Stimulated activated CD8-positive, alpha-beta memory T cell treated with anti-CD3 and anti-CD28 coated beads, Interleukin-15, amount 100 ng/mL, for 4 hours (primary cell): ENCODE measurements at regions not wholly inside any gene's neighbourhood (a gene's known extent, or its start where the extent isn't known, plus 50 kb on each side); places are given as distances from the start of the nearest gene placed in this dataset.

ENCODE experiments used
- DNase-seq, 2 donors: peaks; one replicate each; pipeline ENCODE4 v3.0.0-alpha.2; 2020; ENCODE audit warnings: low read depth in 2 of 2

DNA sequence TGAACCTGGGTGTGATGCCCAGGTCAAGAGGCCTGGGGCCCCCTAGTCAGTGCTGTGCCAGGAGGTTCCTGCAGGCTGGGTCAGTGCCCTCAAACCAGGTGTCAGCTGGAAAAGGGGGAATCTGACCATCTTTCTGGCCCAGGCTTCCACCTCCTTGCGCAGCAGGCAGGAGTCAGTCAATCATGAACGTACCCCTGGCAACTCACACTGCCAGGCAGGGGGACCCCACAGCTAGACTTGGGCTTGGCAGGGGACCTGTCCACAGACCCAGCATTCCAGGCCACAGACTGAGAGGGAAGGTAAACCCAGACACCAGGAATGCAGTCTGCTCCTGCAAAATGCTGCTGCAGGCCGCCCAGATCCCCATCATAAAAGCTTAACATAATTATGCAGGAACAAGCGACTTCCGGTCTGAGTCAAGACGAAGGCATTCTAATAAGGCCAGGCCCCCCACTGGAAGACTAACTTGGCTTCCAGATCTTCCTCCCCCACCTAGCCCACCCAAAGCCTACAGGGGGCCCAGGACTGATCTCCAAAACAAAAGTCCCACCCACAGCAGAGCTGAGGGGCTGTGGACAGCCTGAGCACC lies 156.3 kb downstream of the BCOR start:
- no peak for DNase-seq

DNA sequence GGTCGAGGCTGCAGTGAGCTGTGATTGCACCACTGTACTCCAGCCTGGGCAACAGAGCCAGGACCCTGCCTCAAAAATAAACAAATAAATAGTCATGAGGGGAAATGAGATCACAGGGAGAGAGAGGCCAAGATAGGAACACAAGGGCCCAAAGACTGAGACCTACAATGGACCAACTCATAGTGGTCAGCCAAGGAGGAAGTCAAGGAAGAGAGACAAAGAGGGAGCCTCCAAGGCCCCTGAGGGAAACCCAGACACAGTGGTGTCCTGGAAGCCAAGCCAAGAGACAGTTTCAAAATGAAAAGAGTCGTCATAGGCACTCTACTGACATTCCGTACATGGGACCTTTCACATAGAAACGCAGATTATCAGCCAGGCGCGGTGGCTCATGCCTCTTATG lies 153.3 kb downstream of the BCOR start:
- no peak for DNase-seq

DNA sequence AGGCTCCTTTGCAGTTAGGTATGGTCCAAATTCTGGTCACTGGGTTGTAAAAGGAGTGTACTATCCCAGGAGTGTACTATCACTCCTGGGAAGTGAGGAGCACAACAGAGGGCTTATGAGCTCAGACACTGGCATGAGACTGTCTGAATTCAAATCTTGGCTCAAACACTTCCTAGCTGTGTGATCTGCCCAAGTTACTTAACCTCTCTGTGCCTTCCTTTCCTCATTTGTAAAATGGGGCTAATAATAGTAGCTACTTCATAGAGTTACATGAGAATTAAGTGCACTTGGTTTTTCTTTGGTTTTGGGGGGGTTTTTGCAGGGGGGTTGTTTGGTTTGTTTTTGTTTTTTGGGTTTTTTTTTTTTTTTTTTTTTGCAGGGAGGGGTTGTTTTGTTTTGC lies 152.0 kb downstream of the BCOR start:
- no peak for DNase-seq

DNA sequence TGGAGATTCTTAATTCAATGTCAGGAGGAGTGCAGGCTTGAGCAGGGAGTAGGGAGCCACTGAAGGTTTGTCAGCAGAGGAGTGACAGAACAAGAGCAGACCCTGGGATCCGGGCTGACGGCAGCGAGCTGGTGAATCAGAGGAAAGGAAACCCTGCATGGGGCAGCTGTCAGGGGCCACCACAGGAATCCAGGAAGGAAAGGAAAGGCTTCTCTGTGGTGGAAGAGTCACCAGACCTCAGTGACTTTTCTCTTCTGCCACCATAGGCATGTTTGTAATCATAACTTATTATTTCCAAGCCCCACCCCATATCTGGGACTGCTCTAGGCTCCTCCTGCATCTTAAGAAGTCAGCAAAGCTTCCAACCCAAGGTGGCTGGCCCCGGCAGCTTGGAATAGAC lies 150.9 kb downstream of the BCOR start:
- DNase-seq, result no peak

DNA sequence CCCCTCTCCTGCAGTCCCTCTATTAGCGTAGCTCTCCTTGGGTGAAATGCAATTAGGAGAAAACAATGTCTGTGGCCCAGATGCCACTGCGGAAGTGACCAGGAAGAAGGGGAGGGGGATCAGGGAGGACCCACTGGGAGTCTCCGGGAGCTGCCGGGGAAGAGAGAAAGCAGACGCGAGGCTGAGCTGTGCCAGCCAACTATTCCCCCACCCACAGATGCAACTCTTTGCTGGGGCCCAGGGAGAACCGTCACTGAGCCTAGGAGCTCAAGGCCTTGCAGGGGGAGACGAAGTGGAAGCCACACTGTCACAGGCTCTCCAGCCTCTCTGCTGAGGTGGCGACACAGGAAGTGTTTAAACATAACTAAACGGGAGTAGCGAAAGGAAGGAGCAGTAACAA lies 149.2 kb downstream of the BCOR start:
- no peak for DNase-seq

DNA sequence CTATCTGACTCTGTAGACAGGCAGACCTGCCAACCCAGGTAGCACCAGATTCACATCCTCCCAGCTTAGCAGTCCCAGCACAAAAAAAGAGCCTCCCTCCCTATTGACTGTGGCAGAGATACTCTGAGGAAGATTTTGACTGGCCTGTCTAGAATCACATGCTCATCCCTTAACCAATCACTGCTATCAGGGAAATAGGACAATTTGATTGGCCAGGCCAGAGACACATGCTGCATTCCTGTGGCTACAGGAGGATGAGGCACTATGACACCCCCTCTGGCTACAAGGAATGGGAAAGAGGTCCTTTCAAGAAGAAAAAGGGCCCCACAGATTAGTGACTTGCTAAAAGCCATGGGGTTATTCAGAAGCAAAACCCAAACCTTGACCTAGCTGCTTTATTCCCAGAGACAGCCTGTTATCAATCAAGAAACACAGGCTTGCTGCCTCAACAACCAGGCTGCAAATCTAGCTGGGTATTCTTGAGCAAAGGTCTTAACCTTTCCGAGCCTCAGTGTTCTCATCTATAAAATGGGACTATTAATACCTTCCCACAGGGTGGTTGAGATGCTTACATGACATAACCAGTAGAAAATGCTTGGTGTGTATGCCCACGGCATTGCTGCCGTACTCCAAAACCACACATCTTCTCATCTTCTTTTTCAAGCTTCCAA lies 147.6 kb downstream of the BCOR start:
- no peak for DNase-seq

DNA sequence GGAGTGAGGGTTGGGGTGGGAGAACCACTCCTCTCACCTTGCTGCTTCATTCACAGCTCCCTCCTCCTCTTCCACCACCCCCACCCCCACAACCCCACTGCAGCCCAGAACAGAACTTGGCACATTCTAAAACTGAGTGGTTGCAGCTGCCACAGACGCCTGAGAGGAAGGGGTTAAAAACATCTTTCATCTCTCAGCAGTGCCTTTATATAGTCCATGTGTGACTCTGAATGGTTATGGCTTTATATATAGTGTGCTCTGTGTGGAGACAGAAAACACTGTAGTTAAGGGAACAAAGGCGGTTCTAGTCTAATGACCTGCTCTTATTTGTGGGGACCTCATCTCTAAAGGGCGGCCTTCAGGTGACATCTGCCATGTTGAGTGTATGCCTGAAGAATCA lies 144.8 kb downstream of the BCOR start:
- DNase-seq, result no peak

DNA sequence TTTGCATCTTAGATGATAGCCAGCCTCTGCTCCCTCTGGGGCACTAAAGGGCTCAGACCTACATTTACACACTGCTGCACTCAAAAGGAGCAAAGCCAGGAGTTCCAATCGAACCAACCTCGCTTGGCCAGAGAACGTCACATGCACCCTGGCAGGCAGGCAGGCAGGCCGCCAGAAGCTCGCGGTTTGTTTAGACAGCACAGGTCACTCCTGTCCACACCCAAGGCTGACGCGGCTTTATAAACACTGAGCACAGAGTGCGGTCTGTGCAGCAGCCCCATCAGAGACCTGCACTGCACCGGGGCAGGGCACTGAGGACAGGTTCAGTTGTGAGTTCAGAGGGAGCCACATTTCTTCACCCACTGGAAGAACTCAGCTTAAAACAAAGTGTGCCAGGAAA lies 143.9 kb downstream of the BCOR start:
- DNase-seq, result no peak

DNA sequence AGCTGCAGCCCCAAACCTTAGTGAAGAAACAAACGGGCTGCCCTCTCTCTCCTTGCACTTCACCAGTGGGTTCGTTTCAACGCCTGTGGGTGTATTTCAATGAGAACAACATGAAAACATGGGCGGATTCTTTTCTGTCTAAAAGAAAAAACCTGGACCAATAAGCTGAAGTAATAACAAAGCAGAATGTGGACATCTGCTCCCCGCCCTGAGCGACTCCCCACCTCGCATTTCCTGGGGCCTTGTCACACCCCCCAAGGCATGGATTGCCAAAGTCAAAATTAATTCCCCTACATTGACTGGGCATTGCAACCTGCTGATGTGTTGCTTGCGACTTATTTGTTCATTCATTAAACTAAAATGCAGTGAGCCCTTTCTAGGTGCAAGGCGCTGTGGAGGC lies 142.9 kb downstream of the BCOR start:
- no peak for DNase-seq

DNA sequence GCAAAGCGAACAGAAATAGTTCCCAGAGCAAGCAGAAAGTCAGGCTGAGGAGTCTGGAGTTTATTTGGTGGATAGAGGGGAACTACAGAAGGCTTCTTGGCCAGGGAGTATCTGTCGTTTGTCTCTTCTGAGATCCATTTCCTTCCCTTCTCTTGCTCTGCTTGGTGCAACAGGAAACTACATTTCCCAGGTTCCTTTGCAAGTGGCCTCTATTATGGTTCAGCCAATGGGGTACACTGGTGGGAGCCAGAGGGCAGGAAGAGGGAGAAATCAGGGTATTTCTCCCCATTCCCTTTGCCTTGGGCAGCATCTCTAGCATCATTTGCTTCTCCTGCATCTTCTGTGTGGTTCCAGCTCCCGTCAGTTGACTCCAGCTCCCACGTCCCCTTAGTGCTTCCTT lies 142.1 kb downstream of the BCOR start:
- no peak for DNase-seq

DNA sequence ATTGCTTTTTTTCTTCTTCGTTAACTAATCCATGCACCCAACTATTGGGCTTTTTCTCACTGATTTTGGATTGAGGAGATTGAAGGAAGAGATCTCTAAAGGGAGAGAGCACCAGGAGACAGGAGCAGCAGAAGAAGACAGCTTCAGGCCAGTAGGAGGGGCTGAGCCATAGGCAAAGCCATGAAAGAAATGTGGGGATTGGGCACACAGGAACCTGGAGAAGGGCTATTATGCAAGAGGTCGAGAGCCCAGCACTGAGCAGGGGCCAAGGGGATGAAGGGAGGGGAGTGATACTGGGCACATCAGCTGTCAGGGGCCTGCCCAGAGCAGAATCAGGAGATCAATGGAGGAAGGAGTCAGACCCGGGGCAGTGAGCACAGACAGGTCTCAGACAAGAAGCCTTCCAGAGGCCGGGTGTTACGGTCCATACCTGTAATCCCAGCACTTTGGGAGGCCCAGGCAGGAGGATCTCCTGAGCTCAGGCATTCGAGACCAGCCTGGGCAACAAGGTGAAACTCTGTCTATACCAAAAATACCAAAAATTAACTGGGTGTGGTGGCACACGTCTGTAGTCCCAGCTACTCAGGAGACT lies 140.9 kb downstream of the BCOR start:
- no peak for DNase-seq

DNA sequence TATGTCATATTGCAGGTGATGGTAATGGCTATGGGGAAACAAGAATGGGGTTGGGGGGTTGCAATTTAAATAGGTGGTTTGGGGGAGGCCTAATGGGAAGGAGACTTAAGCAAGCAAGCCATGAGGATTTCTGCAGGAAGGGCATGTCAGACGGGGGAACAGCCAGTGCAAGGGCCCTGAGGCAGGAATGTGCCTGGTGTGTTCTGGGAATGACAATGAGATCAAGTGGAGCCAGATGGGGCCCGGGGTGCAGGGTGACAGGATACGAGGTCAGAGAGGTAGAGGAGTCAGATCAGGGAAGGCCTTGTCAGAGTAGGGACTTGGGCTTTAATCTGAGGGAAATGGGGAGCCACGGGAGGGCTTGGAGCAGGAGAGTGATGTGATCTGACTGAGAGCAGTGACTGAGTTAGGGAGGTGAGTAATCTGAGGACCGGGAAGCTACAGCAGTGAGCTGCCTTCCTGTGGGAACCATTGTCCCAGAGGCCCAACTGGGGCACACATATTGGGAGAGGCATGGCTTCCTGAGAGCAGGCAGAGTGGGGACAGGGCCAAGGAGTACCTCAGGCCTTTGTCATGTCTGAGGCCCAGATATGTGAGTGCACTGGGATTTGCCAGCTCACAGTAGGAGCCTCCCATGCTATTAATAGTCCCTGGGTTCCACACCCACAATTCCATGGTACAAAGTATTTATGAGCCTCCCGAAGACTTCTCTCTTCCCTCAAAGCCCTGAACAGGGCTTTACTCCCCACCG lies 139.8 kb downstream of the BCOR start:
- no peak for DNase-seq

DNA sequence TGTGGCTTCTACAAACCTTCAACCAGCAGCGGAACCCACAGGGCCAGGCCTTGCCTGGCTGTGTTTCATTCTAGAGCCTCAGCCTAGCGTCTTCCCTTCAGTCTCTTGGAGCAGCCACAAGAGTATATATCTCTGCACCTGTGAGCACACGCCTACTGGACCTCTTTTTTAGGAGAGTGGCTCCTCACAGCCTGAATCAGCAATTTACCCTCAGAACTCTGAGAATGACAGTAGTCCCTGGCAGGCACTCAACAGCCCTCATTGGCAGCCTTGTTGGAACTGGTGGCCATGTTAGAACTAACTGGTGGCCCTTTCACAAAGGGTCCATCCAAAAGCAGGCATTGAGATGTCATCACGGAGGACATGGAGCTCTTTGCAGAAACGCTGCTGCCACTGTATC lies 138.9 kb downstream of the BCOR start:
- DNase-seq, result no peak

DNA sequence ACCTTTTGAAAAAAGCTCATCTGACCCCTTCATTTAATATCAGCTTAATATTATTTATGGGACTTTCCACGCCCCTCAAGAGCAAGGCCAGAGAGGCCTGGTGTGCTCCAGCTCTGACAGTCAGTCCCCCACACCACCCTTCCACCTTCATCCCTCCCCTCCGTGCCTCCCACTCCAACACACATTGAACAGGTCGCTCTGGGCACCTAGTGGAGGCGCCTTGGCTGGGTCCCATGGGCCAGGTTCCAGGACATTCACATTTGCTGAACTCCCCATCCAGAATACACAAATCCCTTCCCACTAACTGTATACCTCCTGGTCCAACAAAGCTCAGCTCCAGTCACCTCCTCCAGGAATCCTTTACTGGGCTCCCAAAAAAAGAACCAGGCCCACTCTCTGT lies 137.5 kb downstream of the BCOR start:
- no peak for DNase-seq

DNA sequence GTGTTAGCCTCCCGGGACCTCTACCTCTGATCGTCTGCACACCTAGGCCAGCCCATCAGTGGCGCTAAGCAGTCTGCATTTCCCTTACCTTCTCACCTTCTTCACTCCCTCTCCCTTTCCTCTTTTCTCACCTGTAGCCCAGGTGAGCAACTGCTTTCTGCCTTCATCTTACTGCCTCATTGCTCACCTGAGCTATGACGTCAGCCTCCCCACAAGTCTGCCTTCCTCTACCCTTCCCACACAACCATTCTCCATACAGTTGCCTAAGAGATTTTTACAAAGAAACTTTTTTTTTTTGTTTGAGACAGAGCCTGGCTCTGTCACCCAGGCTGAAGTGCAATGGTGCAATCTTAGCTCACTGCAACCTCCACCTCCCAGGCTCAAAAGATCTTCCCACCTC lies 136.3 kb downstream of the BCOR start:
- no peak for DNase-seq

DNA sequence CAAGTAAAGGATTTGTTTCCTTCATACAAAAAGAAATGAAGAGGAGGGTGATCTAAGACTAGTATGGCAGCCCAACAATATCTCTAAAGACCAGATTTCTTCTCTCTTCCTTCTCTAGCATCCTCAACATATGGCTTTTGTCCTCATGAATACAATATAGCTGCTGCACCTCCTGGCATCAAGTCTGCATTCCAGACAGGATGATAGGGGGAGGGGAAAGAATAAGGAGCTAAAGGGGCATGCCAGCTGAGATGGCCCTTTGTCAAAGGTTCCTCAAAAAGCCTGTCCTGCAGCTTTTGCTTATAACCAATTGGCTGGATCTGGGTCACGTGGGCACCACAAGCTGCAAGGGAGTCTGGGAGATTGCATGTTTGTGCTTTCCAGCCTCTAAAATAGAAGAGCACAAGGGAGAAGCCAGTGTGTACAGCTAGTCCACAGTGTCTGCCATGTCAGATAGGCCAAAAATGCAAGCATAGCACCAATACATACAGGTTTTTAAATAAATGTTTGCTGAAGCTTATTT lies 132.6 kb downstream of the BCOR start:
- DNase-seq, result no peak

DNA sequence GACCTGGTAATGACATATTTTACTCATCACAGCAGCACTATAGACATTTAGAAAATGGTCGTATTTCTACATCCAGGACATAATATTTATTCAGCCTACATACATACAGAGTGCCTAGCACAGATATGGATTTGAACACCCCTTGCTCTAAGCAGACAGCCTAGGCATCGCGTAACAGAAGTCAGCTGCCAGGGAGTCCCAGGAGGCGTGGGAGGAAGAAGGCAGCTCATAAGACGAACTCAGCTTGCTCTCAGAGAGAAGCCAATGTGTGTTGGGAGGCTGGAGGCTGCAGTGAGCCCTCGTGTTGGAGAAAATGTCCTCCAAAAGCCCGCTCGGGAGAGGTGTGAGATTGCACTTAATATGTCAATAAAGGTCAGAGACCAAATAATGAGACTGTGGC lies 131.6 kb downstream of the BCOR start:
- no peak for DNase-seq

DNA sequence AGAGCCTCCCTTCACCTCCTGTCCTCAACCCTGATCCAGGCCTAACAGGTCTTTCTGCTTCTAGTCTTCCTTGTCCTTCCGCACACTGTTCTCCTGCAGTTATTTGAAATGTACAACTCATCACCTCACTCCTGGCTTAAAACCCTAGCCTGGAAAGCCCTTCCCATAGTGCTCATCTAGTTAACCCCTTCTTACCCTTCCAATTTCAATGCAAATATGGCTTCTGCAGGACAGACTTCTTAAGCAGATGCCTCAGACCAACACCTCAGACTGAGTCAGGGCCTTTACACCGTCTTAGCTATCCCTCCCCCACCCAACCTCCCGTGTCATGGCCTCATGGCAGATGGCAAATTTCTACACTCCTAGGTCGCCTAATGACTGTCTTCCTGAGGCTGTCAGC lies 130.4 kb downstream of the BCOR start:
- DNase-seq, result no peak

DNA sequence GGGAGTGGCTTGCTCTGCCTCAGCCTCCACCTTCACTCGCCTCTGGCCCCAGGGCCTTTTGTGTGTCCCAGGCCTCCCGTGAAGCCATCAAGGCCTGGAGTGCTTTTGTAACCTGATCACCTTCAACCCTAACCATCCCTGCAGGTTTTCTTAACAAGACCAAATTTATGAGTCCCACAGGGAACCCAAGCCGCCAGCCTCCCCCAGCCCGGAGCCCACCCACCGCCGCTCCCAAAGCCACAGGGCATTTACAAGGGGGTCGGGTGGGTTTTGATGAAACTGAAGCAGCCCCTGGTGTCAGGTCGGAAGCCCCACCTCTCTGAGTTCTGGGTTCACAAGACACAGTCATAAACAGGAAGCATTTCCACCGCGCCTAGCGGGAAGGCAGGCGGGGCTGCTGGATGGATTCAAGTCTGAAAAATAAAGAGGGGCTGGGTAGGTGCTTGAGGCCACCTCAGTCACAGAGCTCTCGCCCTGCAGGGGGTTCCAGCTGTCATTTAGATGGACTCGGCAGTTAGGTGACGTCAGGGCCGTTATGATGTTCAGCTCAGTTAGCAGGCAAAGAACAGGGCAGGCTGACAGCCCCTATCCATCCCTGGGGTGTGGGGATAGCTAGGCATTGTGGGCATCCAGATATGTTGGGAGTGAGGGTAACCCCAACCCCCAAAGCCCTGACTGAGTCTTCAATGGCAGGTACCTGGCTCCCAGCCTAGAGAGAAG lies 128.5 kb downstream of the BCOR start:
- DNase-seq, result no peak

DNA sequence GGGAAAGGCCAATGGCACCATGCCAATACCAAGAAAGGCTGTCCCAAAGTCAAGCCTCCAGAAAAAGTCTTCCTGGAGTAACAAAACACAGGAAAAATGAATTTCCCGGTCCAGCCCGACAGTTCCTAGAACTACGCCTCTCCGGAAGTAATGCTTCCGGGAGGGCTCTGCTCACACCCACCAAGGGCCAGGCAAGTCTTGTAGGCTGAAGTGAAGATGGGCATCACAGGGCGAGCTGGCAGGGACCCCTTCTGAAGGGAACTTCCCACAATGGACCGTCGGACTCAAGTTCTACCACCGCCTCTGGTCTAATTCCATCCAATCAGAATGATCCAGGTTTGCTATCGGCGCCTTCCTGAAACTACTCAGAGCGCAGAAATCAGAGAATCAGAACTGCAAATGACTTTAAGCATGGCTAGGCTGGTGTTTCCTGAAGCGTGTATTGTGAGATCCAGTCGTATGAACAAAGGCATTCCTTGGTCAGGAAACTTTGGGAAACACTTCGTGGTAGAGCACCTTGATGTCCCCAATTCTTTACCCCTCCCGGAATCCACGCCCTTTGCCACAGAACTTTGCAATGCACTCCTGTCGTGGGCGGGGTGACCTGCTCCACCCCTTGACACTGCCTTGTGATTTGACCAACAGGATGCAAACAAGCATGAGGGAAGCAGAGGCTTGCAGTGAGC lies 127.8 kb downstream of the BCOR start:
- no peak for DNase-seq

DNA sequence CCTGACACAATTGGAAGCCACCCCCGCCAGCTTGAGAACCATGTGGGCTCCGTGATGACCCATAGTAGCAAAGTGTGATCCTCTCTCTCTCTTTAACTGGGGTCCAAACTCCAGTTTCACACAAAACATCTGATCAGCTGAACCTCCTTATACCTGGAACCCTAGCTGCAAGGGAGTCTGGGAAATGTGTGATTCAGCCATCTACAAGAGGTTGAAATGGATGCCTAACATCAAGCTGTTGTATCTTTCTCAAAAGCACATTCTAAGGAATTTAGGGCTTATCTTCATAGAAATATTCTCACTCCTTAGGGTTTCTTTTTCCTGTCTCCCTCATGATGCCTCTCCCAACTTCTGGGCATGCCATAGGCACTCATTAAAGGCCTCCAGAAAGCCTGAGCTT lies 126.0 kb downstream of the BCOR start:
- DNase-seq, result no peak

DNA sequence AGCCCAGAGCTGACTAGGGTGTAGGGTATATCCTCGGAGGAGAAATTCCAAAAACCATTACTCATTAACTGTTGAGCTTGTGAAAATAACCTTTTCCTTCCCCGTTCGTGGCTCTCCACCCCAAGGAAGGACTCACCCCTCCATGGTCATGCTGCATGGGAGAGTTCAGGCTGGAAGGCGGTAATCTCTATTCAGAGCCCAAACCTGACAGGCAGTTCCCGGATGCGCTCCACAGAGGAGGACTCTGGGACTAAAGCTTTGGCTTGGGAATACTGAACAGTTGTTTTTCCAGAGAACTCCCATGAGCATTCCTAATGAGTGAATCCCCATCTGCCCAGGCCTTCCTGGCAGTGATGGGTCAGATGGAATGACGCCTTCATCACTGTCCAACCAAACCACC lies 125.4 kb downstream of the BCOR start:
- DNase-seq, result no peak
